HepG2 (cell line): ENCODE measurements at regions not wholly inside any gene's neighbourhood (a gene's known extent, or its start where the extent isn't known, plus 50 kb on each side); places are given as distances from the start of the nearest gene placed in this dataset.

ENCODE experiments used
- ATAC-seq: fragments of 200-7000 bp; cut with Tn5 transposase; 3 replicates; pipeline ENCODE4 v1.9.1; 2020; ENCODE audit warnings: mild to moderate bottlenecking, moderate library complexity
- BruUV-seq: library from RNA; stranded (reverse); fragments of 400-500 nt; replicated peaks from 2 replicates; lab custom pipeline; 2021; lab: Mats Ljungman, UMichigan
- CTCF ChIA-PET: fragments of 300-600 bp; formaldehyde crosslinking; extraction: SDS; loops from one replicate; lab custom pipeline; 2021; ENCODE audit warnings: low total read pairs, inconsistent platforms, low intra/inter-chr PET ratio; lab: Yijun Ruan, JAX
- POLR2A ChIA-PET: fragments of 350-600 bp; sonication (Branson Sonifier 250); formaldehyde crosslinking; loops from one replicate; lab custom pipeline; 2020; ENCODE audit warnings: antibody characterized with exemption, inconsistent platforms; lab: Yijun Ruan, JAX
- DNase-seq: peaks from one replicate; pipeline ENCODE4 v3.0.0-alpha.2; 2015; ENCODE audit warnings: low spot score
- FAIRE-seq: peaks from 3 replicates; lab custom pipeline; 2011; peaks lifted over from hg19 to GRCh38; lab: Jason Lieb, UNC
- H2AFZ ChIP-seq: one replicate; pipeline ENCODE4 v1.6.1; 2011; ENCODE audit warnings: low read length, inconsistent platforms
- H3K27ac ChIP-seq: fragments of 300-600 bp; 3 replicates; pipeline ENCODE4 v1.8.0; 2011; ENCODE audit warnings: mixed run types, mild to moderate bottlenecking, mixed read lengths, low read length, inconsistent platforms; ENCODE audit not compliant: insufficient read depth; ENCODE audit errors: extremely low read length
- H3K27me3 ChIP-seq, 2 experiments: fragments of 200-600 bp in 1 of 2; 2 replicates in 1 of 2; 3 replicates in 1 of 2; pipeline versions ENCODE4 v1.6.0 to v1.8.0; 2011; ENCODE audit warnings: low read length in 2 of 2, mild to moderate bottlenecking in 2 of 2, moderate library complexity in 2 of 2, inconsistent platforms in 1 of 2; ENCODE audit not compliant: insufficient read depth in 2 of 2, control insufficient read depth in 1 of 2
- H3K36me3 ChIP-seq, 2 experiments: fragments of 200-600 bp in 1 of 2; replicated peaks in 1 of 2; 2 replicates in 1 of 2; 3 replicates in 1 of 2; pipeline versions ENCODE4 v1.5.1 to v1.8.0; 2011; ENCODE audit warnings: low read length in 2 of 2, inconsistent platforms in 1 of 2; ENCODE audit not compliant: insufficient read depth in 2 of 2, control insufficient read depth in 1 of 2
- H3K4me1 ChIP-seq: 2 replicates; pipeline ENCODE4 v1.5.1; 2012; ENCODE audit warnings: low read length, inconsistent platforms; ENCODE audit not compliant: insufficient read depth
- H3K4me2 ChIP-seq: 2 replicates; pipeline ENCODE4 v1.6.0; 2011; ENCODE audit warnings: low read depth, low read length, inconsistent platforms
- H3K4me3 ChIP-seq, 3 experiments: fragments of 200-600 bp in 1 of 3; sonication (generic), shearing (Covaris generic) in 1 of 3; replicated peaks in 1 of 3; 2 replicates each; pipeline ENCODE4 v1.5.1; 2011 to 2016; ENCODE audit warnings: low read length in 3 of 3, inconsistent platforms in 2 of 3, low read depth in 2 of 3, mild to moderate bottlenecking in 2 of 3, control low read depth in 1 of 3, mixed read lengths in 1 of 3; ENCODE audit not compliant: insufficient read depth in 1 of 3
- H3K79me2 ChIP-seq: one replicate; pipeline ENCODE4 v1.6.1; 2011; ENCODE audit warnings: low read length, inconsistent platforms; ENCODE audit not compliant: insufficient read depth
- H3K9ac ChIP-seq: 2 replicates; pipeline ENCODE4 v1.6.0; 2011; ENCODE audit warnings: mild to moderate bottlenecking, low read depth, low read length, inconsistent platforms; ENCODE audit not compliant: insufficient read depth
- H3K9me3 ChIP-seq: 2 replicates; pipeline ENCODE4 v1.5.1; 2012; ENCODE audit warnings: mild to moderate bottlenecking, low read length
- H4K20me1 ChIP-seq: 2 replicates; pipeline ENCODE4 v1.6.0; 2011; ENCODE audit warnings: inconsistent platforms, mild to moderate bottlenecking, low read length, moderate library complexity; ENCODE audit not compliant: insufficient read depth
- CCAR2 ChIP-seq: fragments of 200-400 bp; formaldehyde crosslinking; optimal IDR thresholded peaks from 2 replicates; pipeline ENCODE3; 2018; ENCODE audit warnings: low read depth, mild to moderate bottlenecking, low read length, moderate library complexity
- CCDC6 ChIP-seq: sonication (generic); formaldehyde crosslinking; IDR thresholded peaks from 2 replicates; pipeline ENCODE4 v1.8.1; 2022; ENCODE audit warnings: mild to moderate bottlenecking, missing genetic modification reagents, moderate library complexity
- MBNL3 ChIP-seq: fragments of 250-450 bp; sonication (Bioruptor Pico); conservative IDR thresholded peaks from 2 replicates; pipeline ENCODE4 v1.8.0; 2022; ENCODE audit warnings: mild to moderate bottlenecking, inconsistent platforms
- MTF2 ChIP-seq: sonication (generic); formaldehyde crosslinking; IDR thresholded peaks from 2 replicates; pipeline ENCODE4 v1.5.0; 2020; ENCODE audit warnings: missing genetic modification reagents, borderline replicate concordance
- NONO ChIP-seq, 2 experiments: fragments of 450-650 bp in 1 of 2; sonication (generic) in 1 of 2; formaldehyde crosslinking in 1 of 2; IDR thresholded peaks in 1 of 2; conservative IDR thresholded peaks in 1 of 2; 2 replicates each; pipeline versions ENCODE4 v1.6.1 to v1.8.0; 2017 to 2022; ENCODE audit warnings: mild to moderate bottlenecking in 1 of 2, missing genetic modification reagents in 1 of 2, moderate library complexity in 1 of 2
- ZNF276 ChIP-seq: sonication (generic); formaldehyde crosslinking; IDR thresholded peaks from 2 replicates; pipeline ENCODE4 v1.4.0; 2020; ENCODE audit warnings: mild to moderate bottlenecking, low read depth, missing genetic modification reagents
- WGBS: methylation state at CpG from one replicate; pipeline ENCODE4 v1.1.6; 2017; ENCODE audit warnings: low lambda C conversion rate; 5-methylcytosine and 5-hydroxymethylcytosine counted together
- in situ Hi-C: cut with HindIII; loops from 2 replicates; pipeline ENCODE4 v1.10.0; 2017; ENCODE audit warnings: low pct_unique_long_range_greater_than_20kb; ENCODE audit not compliant: extremely low pct_ligation_motif_present
- intact Hi-C: fragments of 100-400 bp; cut with micrococcal nuclease; formaldehyde crosslinking; loops from one replicate; pipeline ENCODE4 v1.10.0; 2022; ENCODE audit not compliant: unreplicated experiment
- TF ChIP-seq, protein P1 (sequence below): sonication (generic); formaldehyde crosslinking; IDR thresholded peaks from 2 replicates; pipeline ENCODE4 v1.5.1; 2020; ENCODE audit warnings: mild to moderate bottlenecking, missing genetic modification reagents, borderline replicate concordance
- TF ChIP-seq, protein P2 (sequence below): sonication (generic); formaldehyde crosslinking; IDR thresholded peaks from 2 replicates; pipeline ENCODE4 v1.9.0; 2021; ENCODE audit warnings: mild to moderate bottlenecking, missing genetic modification reagents

DNA sequence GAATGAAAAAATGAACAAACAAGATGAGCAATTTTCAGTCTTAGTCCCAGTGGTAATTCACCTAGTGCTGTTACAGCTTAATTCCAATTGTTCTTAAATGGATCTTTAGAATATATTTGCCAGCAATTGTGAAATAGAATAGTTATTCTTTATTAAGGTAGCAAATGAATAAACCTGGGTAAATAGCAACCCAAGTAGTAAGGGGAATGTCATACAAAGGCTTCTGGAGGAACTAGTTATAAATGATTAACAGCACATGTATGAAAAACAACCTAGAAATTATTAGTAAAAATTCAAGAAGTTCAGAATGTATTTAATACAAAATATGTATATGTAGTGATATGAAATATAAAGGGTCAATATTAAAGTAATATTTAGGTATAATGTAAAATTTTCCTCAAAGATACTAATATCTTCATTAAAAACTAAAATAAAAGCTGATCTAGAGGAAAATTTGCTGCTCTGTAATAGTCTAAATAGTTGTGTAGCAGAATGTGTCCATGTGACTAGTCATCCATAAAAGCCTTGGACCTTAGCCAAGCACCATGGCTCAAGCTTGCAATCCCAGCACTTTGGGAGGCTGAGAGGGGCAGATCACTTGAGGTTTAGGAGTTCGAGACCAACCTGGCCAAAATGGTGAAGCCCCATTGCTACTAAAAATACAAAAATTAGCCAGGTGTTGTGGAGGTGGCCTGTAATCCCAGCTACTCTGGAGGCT lies 535.9 kb upstream of the ATXN8OS start:
- DNase-seq (no peak), FAIRE-seq (no peak), ATAC-seq (no peak)
- Histone ChIP-seq H4K20me1 (no peaks in the 10 kb centered on the region), H3K9me3 (no peaks in the 10 kb centered on the region), H2AFZ (no peak overlapping the region), H3K9ac (no peak overlapping the region), H3K4me2 (no peak overlapping the region), H3K4me1 (no peaks in the 10 kb centered on the region), H3K4me3 (no peak overlapping the region), H3K79me2 (no peaks in the 10 kb centered on the region), H3K27ac (no peak overlapping the region), H3K27me3 (no peaks in the 10 kb centered on the region), H3K36me3 (no peaks in the 10 kb centered on the region)
- WGBS, result no CpG with 5 or more reads among the region's 1 CpG
- CTCF ChIA-PET, result no interaction called here
- POLR2A ChIA-PET, result no interaction called here
- intact Hi-C loops (no loop called here), in situ Hi-C loops (no loop called here)
- no peak for TF ChIP-seq CCAR2
- TF ChIP-seq, protein P1, sequence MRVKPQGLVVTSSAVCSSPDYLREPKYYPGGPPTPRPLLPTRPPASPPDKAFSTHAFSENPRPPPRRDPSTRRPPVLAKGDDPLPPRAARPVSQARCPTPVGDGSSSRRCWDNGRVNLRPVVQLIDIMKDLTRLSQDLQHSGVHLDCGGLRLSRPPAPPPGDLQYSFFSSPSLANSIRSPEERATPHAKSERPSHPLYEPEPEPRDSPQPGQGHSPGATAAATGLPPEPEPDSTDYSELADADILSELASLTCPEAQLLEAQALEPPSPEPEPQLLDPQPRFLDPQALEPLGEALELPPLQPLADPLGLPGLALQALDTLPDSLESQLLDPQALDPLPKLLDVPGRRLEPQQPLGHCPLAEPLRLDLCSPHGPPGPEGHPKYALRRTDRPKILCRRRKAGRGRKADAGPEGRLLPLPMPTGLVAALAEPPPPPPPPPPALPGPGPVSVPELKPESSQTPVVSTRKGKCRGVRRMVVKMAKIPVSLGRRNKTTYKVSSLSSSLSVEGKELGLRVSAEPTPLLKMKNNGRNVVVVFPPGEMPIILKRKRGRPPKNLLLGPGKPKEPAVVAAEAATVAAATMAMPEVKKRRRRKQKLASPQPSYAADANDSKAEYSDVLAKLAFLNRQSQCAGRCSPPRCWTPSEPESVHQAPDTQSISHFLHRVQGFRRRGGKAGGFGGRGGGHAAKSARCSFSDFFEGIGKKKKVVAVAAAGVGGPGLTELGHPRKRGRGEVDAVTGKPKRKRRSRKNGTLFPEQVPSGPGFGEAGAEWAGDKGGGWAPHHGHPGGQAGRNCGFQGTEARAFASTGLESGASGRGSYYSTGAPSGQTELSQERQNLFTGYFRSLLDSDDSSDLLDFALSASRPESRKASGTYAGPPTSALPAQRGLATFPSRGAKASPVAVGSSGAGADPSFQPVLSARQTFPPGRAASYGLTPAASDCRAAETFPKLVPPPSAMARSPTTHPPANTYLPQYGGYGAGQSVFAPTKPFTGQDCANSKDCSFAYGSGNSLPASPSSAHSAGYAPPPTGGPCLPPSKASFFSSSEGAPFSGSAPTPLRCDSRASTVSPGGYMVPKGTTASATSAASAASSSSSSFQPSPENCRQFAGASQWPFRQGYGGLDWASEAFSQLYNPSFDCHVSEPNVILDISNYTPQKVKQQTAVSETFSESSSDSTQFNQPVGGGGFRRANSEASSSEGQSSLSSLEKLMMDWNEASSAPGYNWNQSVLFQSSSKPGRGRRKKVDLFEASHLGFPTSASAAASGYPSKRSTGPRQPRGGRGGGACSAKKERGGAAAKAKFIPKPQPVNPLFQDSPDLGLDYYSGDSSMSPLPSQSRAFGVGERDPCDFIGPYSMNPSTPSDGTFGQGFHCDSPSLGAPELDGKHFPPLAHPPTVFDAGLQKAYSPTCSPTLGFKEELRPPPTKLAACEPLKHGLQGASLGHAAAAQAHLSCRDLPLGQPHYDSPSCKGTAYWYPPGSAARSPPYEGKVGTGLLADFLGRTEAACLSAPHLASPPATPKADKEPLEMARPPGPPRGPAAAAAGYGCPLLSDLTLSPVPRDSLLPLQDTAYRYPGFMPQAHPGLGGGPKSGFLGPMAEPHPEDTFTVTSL (CRISPR knock-in tag), result no peak
- no peak for TF ChIP-seq MTF2 (CRISPR knock-in tag)
- TF ChIP-seq, protein P2, sequence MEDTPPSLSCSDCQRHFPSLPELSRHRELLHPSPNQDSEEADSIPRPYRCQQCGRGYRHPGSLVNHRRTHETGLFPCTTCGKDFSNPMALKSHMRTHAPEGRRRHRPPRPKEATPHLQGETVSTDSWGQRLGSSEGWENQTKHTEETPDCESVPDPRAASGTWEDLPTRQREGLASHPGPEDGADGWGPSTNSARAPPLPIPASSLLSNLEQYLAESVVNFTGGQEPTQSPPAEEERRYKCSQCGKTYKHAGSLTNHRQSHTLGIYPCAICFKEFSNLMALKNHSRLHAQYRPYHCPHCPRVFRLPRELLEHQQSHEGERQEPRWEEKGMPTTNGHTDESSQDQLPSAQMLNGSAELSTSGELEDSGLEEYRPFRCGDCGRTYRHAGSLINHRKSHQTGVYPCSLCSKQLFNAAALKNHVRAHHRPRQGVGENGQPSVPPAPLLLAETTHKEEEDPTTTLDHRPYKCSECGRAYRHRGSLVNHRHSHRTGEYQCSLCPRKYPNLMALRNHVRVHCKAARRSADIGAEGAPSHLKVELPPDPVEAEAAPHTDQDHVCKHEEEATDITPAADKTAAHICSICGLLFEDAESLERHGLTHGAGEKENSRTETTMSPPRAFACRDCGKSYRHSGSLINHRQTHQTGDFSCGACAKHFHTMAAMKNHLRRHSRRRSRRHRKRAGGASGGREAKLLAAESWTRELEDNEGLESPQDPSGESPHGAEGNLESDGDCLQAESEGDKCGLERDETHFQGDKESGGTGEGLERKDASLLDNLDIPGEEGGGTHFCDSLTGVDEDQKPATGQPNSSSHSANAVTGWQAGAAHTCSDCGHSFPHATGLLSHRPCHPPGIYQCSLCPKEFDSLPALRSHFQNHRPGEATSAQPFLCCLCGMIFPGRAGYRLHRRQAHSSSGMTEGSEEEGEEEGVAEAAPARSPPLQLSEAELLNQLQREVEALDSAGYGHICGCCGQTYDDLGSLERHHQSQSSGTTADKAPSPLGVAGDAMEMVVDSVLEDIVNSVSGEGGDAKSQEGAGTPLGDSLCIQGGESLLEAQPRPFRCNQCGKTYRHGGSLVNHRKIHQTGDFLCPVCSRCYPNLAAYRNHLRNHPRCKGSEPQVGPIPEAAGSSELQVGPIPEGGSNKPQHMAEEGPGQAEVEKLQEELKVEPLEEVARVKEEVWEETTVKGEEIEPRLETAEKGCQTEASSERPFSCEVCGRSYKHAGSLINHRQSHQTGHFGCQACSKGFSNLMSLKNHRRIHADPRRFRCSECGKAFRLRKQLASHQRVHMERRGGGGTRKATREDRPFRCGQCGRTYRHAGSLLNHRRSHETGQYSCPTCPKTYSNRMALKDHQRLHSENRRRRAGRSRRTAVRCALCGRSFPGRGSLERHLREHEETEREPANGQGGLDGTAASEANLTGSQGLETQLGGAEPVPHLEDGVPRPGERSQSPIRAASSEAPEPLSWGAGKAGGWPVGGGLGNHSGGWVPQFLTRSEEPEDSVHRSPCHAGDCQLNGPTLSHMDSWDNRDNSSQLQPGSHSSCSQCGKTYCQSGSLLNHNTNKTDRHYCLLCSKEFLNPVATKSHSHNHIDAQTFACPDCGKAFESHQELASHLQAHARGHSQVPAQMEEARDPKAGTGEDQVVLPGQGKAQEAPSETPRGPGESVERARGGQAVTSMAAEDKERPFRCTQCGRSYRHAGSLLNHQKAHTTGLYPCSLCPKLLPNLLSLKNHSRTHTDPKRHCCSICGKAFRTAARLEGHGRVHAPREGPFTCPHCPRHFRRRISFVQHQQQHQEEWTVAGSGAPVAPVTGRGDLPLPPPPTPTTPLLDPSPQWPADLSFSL, result no peak
- TF ChIP-seq MBNL3 (CRISPR knock-in tag), result no peak
- no peak for TF ChIP-seq NONO (IDR thresholded peaks at IDR 0.05)
- TF ChIP-seq NONO (CRISPR knock-in tag; conservative IDR thresholded peaks at IDR 0.05), result no peak
- TF ChIP-seq CCDC6 (CRISPR knock-in tag), result no peak
- TF ChIP-seq ZNF276, result no peak
- BruUV-seq, result no TSS peak
